ENCODE measurements at regions not wholly inside any gene's neighbourhood (a gene's known extent, or its start where the extent isn't known, plus 50 kb on each side); places are given as distances from the start of the nearest gene placed in this dataset.

DNA sequence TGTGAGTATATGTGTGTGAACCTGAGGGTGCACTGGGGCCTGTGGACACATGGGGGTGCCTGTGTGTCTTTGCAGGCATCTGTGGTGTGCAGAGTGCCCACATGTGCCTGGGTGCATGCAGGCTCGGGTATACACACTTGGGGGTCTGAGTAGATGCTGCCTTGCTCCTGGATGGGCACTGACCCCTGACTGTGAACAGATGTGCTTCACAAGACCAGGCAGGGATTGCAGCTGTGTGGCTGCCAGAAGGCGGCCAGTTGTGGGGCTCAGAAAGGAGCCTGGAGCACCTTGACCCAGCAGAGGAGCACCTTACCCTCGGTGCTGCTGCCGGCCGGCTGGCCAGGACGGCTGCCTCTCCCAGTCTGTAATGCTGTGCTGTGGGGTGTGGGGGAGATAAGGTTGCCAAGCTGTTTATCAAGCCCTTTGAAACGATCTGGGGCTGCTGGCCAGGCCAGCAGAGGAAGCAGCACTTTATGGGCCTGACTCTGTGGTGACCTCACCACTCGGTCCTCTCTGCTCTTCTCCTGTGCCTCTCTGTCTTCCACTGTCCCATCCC lies 55.5 kb upstream of the MRPS22 start (continued):
- TF ChIP-seq, protein P1, sequence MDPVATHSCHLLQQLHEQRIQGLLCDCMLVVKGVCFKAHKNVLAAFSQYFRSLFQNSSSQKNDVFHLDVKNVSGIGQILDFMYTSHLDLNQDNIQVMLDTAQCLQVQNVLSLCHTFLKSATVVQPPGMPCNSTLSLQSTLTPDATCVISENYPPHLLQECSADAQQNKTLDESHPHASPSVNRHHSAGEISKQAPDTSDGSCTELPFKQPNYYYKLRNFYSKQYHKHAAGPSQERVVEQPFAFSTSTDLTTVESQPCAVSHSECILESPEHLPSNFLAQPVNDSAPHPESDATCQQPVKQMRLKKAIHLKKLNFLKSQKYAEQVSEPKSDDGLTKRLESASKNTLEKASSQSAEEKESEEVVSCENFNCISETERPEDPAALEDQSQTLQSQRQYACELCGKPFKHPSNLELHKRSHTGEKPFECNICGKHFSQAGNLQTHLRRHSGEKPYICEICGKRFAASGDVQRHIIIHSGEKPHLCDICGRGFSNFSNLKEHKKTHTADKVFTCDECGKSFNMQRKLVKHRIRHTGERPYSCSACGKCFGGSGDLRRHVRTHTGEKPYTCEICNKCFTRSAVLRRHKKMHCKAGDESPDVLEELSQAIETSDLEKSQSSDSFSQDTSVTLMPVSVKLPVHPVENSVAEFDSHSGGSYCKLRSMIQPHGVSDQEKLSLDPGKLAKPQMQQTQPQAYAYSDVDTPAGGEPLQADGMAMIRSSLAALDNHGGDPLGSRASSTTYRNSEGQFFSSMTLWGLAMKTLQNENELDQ (CRISPR knock-in tag; IDR thresholded peaks at IDR 0.05; ENCODE audit: borderline replicate concordance) = no peak
- peak; percentile 85 for TF ChIP-seq SMARCA4 (IDR thresholded peaks at IDR 0.05)
- no peak for TF ChIP-seq KDM2B (CRISPR knock-in tag; IDR thresholded peaks at IDR 0.05)
- no peak for TF ChIP-seq ZFPM2 (CRISPR knock-in tag; IDR thresholded peaks at IDR 0.05)
- TF ChIP-seq, protein P2, sequence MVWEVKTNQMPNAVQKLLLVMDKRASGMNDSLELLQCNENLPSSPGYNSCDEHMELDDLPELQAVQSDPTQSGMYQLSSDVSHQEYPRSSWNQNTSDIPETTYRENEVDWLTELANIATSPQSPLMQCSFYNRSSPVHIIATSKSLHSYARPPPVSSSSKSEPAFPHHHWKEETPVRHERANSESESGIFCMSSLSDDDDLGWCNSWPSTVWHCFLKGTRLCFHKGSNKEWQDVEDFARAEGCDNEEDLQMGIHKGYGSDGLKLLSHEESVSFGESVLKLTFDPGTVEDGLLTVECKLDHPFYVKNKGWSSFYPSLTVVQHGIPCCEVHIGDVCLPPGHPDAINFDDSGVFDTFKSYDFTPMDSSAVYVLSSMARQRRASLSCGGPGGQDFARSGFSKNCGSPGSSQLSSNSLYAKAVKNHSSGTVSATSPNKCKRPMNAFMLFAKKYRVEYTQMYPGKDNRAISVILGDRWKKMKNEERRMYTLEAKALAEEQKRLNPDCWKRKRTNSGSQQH (CRISPR knock-in tag; IDR thresholded peaks at IDR 0.05) = no peak
- no peak for TF ChIP-seq ZNF3 (CRISPR knock-in tag; IDR thresholded peaks at IDR 0.05)
- TF ChIP-seq TEAD1 (CRISPR knock-in tag; IDR thresholded peaks at IDR 0.05) = no peak
- TF ChIP-seq ZNF431 (CRISPR knock-in tag; IDR thresholded peaks at IDR 0.05) = 0 out of 2 replicates have a peak, but pooled peaks have one; percentile 21
- TF ChIP-seq, protein P3, sequence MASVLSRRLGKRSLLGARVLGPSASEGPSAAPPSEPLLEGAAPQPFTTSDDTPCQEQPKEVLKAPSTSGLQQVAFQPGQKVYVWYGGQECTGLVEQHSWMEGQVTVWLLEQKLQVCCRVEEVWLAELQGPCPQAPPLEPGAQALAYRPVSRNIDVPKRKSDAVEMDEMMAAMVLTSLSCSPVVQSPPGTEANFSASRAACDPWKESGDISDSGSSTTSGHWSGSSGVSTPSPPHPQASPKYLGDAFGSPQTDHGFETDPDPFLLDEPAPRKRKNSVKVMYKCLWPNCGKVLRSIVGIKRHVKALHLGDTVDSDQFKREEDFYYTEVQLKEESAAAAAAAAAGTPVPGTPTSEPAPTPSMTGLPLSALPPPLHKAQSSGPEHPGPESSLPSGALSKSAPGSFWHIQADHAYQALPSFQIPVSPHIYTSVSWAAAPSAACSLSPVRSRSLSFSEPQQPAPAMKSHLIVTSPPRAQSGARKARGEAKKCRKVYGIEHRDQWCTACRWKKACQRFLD (CRISPR knock-in tag; IDR thresholded peaks at IDR 0.05) = 0 out of 2 replicates have a peak, but pooled peaks have one; percentile 56
- TF ChIP-seq, protein P4, sequence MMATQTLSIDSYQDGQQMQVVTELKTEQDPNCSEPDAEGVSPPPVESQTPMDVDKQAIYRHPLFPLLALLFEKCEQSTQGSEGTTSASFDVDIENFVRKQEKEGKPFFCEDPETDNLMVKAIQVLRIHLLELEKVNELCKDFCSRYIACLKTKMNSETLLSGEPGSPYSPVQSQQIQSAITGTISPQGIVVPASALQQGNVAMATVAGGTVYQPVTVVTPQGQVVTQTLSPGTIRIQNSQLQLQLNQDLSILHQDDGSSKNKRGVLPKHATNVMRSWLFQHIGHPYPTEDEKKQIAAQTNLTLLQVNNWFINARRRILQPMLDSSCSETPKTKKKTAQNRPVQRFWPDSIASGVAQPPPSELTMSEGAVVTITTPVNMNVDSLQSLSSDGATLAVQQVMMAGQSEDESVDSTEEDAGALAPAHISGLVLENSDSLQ (IDR thresholded peaks at IDR 0.05) = peak; percentile 23; the same call in 1 of the 2 replicates
- no peak for TF ChIP-seq PRPF4 (IDR thresholded peaks at IDR 0.05; ENCODE audit: insufficient read depth, low read depth, low read length, poor library complexity, severe bottlenecking)
- no peak for TF ChIP-seq ZNF232 (CRISPR knock-in tag; IDR thresholded peaks at IDR 0.05)
- no peak for TF ChIP-seq ZNF24 (IDR thresholded peaks at IDR 0.05)
- peak; percentile 92 for TF ChIP-seq ARID1B (IDR thresholded peaks at IDR 0.05)
- TF ChIP-seq RBM39 (optimal IDR thresholded peaks at IDR 0.05; ENCODE audit: low read depth, low read length) = no peak
- TF ChIP-seq HDAC2 (IDR thresholded peaks at IDR 0.05) = peak; percentile 54; the same call in 1 of the 2 replicates
- no peak for TF ChIP-seq SPI1 (IDR thresholded peaks at IDR 0.05; ENCODE audit: borderline replicate concordance, low read depth, low read length)
- peak in 1 of 2 experiments; percentile 33; a peak in 1 of 4 replicates for TF ChIP-seq MAZ (CRISPR knock-in tag; conservative IDR thresholded peaks at IDR 0.05 in 1 of 2, IDR thresholded peaks at IDR 0.05 in 1 of 2)
- TF ChIP-seq ZNF551 (CRISPR knock-in tag; IDR thresholded peaks at IDR 0.05) = no peak
- no peak for TF ChIP-seq HDAC8 (tag; IDR thresholded peaks at IDR 0.05)
- TF ChIP-seq, protein P5, sequence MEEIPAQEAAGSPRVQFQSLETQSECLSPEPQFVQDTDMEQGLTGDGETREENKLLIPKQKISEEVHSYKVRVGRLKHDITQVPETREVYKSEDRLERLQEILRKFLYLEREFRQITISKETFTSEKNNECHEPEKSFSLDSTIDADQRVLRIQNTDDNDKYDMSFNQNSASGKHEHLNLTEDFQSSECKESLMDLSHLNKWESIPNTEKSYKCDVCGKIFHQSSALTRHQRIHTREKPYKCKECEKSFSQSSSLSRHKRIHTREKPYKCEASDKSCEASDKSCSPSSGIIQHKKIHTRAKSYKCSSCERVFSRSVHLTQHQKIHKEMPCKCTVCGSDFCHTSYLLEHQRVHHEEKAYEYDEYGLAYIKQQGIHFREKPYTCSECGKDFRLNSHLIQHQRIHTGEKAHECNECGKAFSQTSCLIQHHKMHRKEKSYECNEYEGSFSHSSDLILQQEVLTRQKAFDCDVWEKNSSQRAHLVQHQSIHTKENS (CRISPR knock-in tag; IDR thresholded peaks at IDR 0.05) = no peak
- peak; percentile 84 for TF ChIP-seq EP300 (IDR thresholded peaks at IDR 0.05; ENCODE audit: low read length)
